ENCODE measurements at regions not wholly inside any gene's neighbourhood (a gene's known extent, or its start where the extent isn't known, plus 50 kb on each side); places are given as distances from the start of the nearest gene placed in this dataset.

GRCh38 chr2:215727507-215728503, 285.5 kb downstream of the MREG start (continued):
- TF ChIP-seq ZNF318 (CRISPR knock-in tag; IDR thresholded peaks at IDR 0.05): no peak
- peak; percentile 42; the same call in 1 of the 2 replicates for TF ChIP-seq NR2F6 (IDR thresholded peaks at IDR 0.05)
- peak; percentile 51; the same call in 1 of the 2 replicates for TF ChIP-seq NR2F6 (CRISPR knock-in tag; IDR thresholded peaks at IDR 0.05)
- TF ChIP-seq SIX4 (CRISPR knock-in tag; IDR thresholded peaks at IDR 0.05): no peak
- TF ChIP-seq ERF (CRISPR knock-in tag; IDR thresholded peaks at IDR 0.05): peak; percentile 18; the same call in 1 of the 2 replicates
- no peak for TF ChIP-seq HNRNPK (IDR thresholded peaks at IDR 0.05; ENCODE audit: low read depth, low read length, poor library complexity, severe bottlenecking)
- TF ChIP-seq REXO4 (CRISPR knock-in tag; IDR thresholded peaks at IDR 0.05; ENCODE audit: borderline replicate concordance): no peak
- TF ChIP-seq NFKB2 (CRISPR knock-in tag; IDR thresholded peaks at IDR 0.05; ENCODE audit: borderline replicate concordance): no peak
- TF ChIP-seq SNAPC2 (CRISPR knock-in tag; IDR thresholded peaks at IDR 0.05): no peak
- TF ChIP-seq PBX2 (CRISPR knock-in tag; IDR thresholded peaks at IDR 0.05): no peak
- TF ChIP-seq ARNTL (CRISPR knock-in tag; IDR thresholded peaks at IDR 0.05): no peak
- TF ChIP-seq NFRKB (IDR thresholded peaks at IDR 0.05): no peak
- peak; percentile 36; the same call in 1 of the 2 replicates for TF ChIP-seq CREM (IDR thresholded peaks at IDR 0.05)
- no peak for TF ChIP-seq CREM (CRISPR knock-in tag; IDR thresholded peaks at IDR 0.05)
- 0 out of 2 replicates have a peak, but pooled peaks have one; percentile 32 for TF ChIP-seq ZNF382 (CRISPR knock-in tag; IDR thresholded peaks at IDR 0.05; ENCODE audit: borderline replicate concordance)
- TF ChIP-seq DMAP1 (CRISPR knock-in tag; IDR thresholded peaks at IDR 0.05): peak; percentile 36; the same call in 1 of the 2 replicates
- TF ChIP-seq XRCC5 (optimal IDR thresholded peaks at IDR 0.05; ENCODE audit: low read length): no peak
- no peak for TF ChIP-seq SMC3 (IDR thresholded peaks at IDR 0.05; ENCODE audit: low read length)
- no peak for TF ChIP-seq PLRG1 (conservative IDR thresholded peaks at IDR 0.05)
- peak; percentile 37; the same call in 1 of the 2 replicates for TF ChIP-seq ZNF567 (CRISPR knock-in tag; IDR thresholded peaks at IDR 0.05; ENCODE audit: borderline replicate concordance)
- no peak for TF ChIP-seq ZNF432 (CRISPR knock-in tag; IDR thresholded peaks at IDR 0.05; ENCODE audit: borderline replicate concordance)
- no peak for TF ChIP-seq NFIC (IDR thresholded peaks at IDR 0.05; ENCODE audit: low read length)

Data from HepG2 (cell line).